Activated naive CD4-positive, alpha-beta T cell treated with anti-CD3 and anti-CD28 coated beads for 36 hours (primary cell): ENCODE measurements at regions not wholly inside any gene's neighbourhood (a gene's known extent, or its start where the extent isn't known, plus 50 kb on each side); places are given as distances from the start of the nearest gene placed in this dataset.
"Not testable (repeated sequence)": the region's sequence is repeated elsewhere in the genome, so short reads cannot be mapped to it uniquely, and the experiment has no call there.

Experiments
- CTCF ChIA-PET: fragments of 350-600 bp; sonication (Branson Sonifier 250); formaldehyde crosslinking; loops from one replicate; lab custom pipeline; 2021; ENCODE audit warnings: antibody characterized with exemption; lab: Charles Lee
- DNase-seq: peaks from one replicate; pipeline ENCODE4 v3.0.0-alpha.2; 2020
- H3K27ac Mint-ChIP-seq: one replicate; pipeline ENCODE4 v1.8.0; 2021; ENCODE audit warnings: mild to moderate bottlenecking, mixed read lengths
- H3K27me3 Mint-ChIP-seq: one replicate; pipeline ENCODE4 v1.8.0; 2021; ENCODE audit warnings: low read depth, mixed read lengths
- H3K36me3 Mint-ChIP-seq: one replicate; pipeline ENCODE4 v1.8.0; 2021; ENCODE audit warnings: low read depth, mixed read lengths
- H3K4me1 Mint-ChIP-seq: one replicate; pipeline ENCODE4 v1.8.0; 2021; ENCODE audit warnings: low read depth, mixed read lengths
- H3K4me3 Mint-ChIP-seq: one replicate; pipeline ENCODE4 v1.8.0; 2021; ENCODE audit warnings: mild to moderate bottlenecking, moderate library complexity, mixed read lengths
- H3K9me3 Mint-ChIP-seq: one replicate; pipeline ENCODE4 v1.8.0; 2021; ENCODE audit warnings: mixed read lengths
- intact Hi-C: fragments of 100-400 bp; cut with micrococcal nuclease; formaldehyde crosslinking; loops from one replicate; pipeline ENCODE4 v1.15.1; 2023

DNA sequence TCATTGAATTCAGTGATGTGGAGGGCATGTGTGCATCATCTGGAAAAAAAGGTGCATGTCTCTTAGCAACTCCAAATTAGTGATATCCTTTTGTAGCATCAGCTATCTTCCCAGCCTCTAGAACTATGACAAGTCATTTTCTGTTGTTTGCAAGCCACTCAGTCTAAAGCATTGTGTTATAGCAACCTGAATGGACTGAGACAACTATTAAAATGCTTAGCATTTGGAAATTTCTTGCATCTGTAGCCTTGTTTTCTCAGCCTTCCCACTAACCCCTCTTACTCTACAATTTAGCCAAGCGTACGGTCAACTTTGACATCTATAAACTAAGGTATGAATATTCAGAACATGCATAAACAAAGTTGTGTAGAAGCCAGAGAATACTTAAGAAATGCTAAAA is 777.1 kb upstream of the CDH18 start:
- H3K36me3 Mint-ChIP-seq, H3K4me1 Mint-ChIP-seq, CTCF ChIA-PET, DNase-seq, H3K4me3 Mint-ChIP-seq, H3K27ac Mint-ChIP-seq, intact Hi-C loops, H3K27me3 Mint-ChIP-seq, H3K9me3 Mint-ChIP-seq: not testable (repeated sequence)

DNA sequence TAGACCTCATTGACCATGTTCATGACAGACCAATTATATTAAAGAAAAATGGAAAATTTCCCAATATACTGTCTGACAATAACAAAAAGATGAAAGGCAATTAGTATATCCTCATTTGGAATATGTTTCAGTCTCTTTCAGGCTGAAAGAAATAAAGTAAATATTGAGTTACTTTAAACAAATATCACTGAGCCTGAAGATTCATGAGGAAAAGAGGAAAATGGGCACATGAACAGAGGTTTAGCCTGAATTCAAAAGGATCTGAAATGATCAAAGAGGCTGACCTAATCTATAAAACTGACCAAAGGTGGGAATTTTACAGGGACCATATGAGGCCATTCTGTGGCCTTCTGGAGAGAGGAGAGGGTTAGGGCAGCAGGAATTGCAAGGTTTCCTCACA is 771.5 kb upstream of the CDH18 start:
- H3K36me3 Mint-ChIP-seq, H3K27ac Mint-ChIP-seq, DNase-seq, H3K4me3 Mint-ChIP-seq, intact Hi-C loops, H3K4me1 Mint-ChIP-seq, H3K27me3 Mint-ChIP-seq, H3K9me3 Mint-ChIP-seq, CTCF ChIA-PET: not testable (repeated sequence)

DNA sequence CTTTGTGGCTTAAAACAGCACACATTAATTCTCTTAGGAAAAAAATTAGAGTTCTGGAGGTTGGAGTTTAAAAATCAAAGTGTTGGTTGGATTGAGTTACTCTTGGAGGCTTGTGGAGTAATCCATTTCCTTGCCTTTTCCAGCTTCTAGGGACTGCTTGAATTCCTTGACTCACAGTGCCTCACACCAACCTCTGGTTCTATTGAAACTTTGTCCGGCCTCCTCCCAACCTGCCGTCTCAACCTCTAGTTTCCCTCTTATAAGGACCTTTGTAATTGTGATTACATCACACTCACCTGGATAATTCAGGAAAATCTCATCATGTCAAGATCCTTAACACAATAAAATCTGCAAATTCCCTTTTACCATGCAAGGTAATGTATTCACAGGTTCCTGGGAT is 764.2 kb upstream of the CDH18 start:
- intact Hi-C loops, H3K9me3 Mint-ChIP-seq, CTCF ChIA-PET, H3K27ac Mint-ChIP-seq, H3K36me3 Mint-ChIP-seq, DNase-seq, H3K27me3 Mint-ChIP-seq, H3K4me1 Mint-ChIP-seq, H3K4me3 Mint-ChIP-seq: not testable (repeated sequence)

DNA sequence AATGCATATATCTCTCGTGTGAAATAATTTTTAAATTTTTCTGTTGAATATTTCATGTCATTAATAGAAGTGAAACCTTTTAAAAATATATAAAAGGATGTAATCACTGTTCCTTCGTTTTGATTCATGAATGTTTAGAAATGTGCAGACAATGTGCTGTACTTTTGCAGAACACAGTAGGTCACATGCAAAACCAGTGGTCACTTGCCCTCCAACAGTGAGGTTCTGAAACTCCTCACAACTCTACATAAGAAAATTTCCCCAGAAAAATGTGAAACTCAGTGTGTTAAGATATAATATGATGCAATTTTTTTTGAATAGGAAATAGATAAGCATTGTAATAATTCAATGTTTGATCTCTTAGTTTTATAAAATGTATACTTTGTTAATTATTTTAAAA is 747.7 kb upstream of the CDH18 start:
- H3K27me3 Mint-ChIP-seq, H3K4me1 Mint-ChIP-seq, H3K27ac Mint-ChIP-seq, H3K4me3 Mint-ChIP-seq, CTCF ChIA-PET, intact Hi-C loops, H3K9me3 Mint-ChIP-seq, H3K36me3 Mint-ChIP-seq, DNase-seq: not testable (repeated sequence)

DNA sequence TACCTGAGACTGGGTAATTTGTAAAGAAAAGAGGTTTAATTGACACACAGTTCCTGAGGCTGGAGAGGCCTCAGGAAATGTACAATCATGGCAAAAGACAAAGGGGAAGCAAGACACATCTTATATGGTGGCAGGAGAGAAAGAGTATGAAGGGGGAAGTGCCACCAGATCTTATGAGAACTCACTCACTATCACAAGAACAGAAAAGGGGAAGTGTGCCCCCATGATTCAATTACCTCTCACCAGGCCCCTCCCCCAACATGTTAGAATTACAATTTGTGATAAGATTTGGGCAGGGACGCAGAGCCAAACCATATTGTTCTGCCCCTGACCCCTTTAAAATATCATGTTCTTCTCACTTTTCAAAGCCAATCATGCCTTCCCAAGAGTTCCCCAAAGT is 744.2 kb upstream of the CDH18 start:
- H3K4me1 Mint-ChIP-seq, H3K9me3 Mint-ChIP-seq, CTCF ChIA-PET, intact Hi-C loops, H3K4me3 Mint-ChIP-seq, H3K36me3 Mint-ChIP-seq, DNase-seq, H3K27me3 Mint-ChIP-seq, H3K27ac Mint-ChIP-seq: not testable (repeated sequence)

DNA sequence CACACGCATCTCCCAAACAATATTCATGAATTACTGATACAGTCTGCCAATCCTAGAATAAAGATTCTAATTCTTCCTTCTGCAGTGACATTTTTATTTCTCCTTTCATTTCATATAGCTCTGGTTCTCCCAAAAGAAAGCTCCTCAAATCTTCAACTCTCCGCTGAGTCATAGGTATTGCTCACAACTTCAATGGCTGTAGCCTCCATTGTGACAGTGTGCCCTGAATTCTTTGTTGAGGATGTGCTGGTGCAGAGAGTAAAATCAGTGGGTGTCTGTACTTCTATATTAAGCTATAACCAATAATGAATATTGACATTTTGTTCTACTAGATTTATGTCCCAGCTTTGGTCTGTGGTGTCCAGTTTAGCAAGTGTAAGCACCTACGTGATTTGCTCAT is 733.3 kb upstream of the CDH18 start:
- H3K36me3 Mint-ChIP-seq, CTCF ChIA-PET, intact Hi-C loops, H3K27ac Mint-ChIP-seq, H3K27me3 Mint-ChIP-seq, H3K4me1 Mint-ChIP-seq, DNase-seq, H3K9me3 Mint-ChIP-seq, H3K4me3 Mint-ChIP-seq: not testable (repeated sequence)

DNA sequence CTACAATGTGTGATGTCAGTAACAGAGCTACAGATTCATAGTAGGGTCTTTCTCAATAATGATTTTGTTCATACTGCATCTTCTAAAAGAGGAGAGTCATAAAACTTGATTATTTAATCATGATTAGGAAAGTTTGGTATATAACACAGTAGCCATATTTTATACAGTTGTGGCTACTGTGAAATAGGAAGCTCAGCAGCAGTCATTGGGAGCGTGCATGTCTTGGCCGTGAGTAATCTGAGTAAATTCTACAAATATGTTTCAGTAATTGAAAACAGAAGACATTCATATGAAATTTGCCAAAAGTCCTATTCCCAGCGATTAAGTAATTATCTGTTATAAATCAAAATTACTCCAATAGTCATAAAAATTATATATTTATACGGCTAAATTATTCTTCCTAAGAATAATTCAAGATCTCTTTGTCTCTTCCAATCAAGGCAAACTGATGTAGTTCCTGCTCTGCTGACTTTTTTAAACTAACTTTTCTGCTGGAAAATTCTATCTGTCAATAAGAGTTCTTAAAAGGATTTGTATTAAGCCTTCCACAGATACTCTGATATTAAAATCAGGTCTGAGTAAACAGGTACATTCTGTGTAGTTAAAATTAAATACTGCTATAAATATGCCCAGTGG is 723.6 kb upstream of the CDH18 start:
- H3K4me1 Mint-ChIP-seq, H3K36me3 Mint-ChIP-seq, H3K9me3 Mint-ChIP-seq, H3K4me3 Mint-ChIP-seq, H3K27ac Mint-ChIP-seq, CTCF ChIA-PET, H3K27me3 Mint-ChIP-seq, DNase-seq, intact Hi-C loops: not testable (repeated sequence)

DNA sequence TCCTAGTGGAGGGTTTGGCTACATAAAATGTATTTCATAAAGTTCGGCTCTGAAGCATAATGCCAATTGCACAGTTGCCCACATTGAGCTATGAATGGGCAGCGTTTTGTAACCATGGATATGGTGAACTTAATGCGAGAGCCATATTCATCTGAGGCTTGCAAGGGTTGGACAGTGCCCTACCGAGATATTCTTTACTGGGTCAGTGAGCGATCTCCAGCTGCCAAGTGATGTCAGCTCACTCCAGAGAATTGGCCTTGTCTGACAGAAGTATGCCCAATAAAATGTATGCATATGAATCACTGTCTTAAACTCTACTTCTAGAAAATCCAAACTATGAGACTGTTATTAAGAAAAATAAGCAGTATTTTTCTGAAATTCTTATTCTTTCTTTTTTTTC is 719.6 kb upstream of the CDH18 start:
- DNase-seq, H3K4me3 Mint-ChIP-seq, H3K36me3 Mint-ChIP-seq, CTCF ChIA-PET, intact Hi-C loops, H3K27ac Mint-ChIP-seq, H3K27me3 Mint-ChIP-seq, H3K4me1 Mint-ChIP-seq, H3K9me3 Mint-ChIP-seq: not testable (repeated sequence)

DNA sequence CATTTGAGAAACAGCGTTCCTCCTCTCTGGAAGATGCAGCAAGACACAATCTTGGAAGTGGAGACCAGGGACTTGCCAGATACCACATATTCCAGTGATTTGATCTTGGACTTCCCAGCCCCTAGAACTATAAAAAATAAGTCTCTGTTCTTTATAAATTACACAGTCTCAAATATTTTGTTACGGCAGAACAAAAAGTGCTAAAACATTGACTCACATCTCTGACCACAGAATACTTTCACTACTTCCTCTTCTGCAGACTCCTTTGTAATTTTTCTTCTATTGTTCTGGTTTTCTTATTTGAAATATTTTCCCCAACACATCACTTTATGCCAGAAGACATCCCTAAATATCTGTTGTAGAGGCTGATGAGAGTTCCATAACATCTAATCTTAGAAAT is 706.1 kb upstream of the CDH18 start:
- Mint-ChIP-seq H3K9me3 (peaks cover 2% of the 10 kb centered on the region), H3K27me3 (no peaks in the 10 kb centered on the region), H3K4me1 (no peaks in the 10 kb centered on the region), H3K36me3 (no peaks in the 10 kb centered on the region), H3K4me3 (no peak overlapping the region), H3K27ac (no peak overlapping the region)
- CTCF ChIA-PET, result no interaction called here
- intact Hi-C loops, result no loop called here
- no peak for DNase-seq

DNA sequence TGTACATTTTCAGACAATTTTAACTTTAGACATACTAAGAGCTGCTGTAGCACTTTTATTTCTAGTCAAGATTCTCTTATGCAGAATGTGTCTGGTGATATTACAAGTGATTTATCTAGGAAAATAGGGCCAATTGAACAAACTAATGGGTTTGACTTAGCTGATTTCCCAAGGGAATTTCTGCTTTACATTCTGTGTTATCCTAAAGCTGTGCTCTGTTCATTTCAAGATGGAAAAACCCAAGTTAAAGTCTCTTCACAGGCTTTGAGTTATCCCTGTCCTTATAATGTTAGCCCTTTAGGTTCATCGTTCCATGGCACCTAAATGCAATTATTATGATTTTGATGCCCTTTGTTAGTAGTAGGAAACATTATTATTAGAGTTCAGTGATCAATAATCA is 704.9 kb upstream of the CDH18 start:
- intact Hi-C loops, result no loop called here
- DNase-seq, result no peak
- H3K4me1 Mint-ChIP-seq, result no peaks in the 10 kb centered on the region
- H3K4me3 Mint-ChIP-seq, result no peak overlapping the region
- peaks cover 2% of the 10 kb centered on the region for H3K9me3 Mint-ChIP-seq
- no peaks in the 10 kb centered on the region for H3K27me3 Mint-ChIP-seq
- CTCF ChIA-PET, result no interaction called here
- no peaks in the 10 kb centered on the region for H3K36me3 Mint-ChIP-seq
- H3K27ac Mint-ChIP-seq, result no peak overlapping the region

DNA sequence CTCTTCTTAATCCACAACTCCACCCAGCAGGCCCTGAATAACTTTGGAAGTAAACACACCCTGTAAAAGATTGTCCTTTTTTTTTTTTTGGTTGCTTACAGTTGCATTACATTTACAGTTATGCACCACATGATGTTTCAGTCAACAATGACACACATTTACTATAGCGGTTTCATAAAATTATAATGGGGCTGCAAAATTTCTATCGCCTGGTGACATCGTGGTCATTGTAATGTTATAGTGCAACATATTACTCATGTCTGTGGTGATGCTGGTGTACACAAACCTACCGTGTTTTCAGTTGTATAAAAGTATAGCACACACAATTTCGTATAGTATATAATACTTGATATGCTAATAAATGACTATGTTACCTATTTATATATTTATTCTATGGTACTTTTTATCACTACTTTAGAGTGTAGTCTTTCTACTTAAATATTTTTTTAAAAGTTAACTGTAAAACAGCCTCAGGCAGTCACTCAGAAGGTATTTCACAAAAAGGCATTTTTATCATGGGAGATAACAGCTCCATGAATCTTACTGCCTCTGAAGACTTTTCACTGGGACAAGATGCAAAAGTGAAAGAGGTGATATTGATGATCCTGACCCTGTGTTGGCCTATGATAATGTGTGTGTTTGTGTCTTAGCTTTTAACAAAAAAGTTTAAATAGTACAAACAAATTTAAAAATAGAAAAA is 695.4 kb upstream of the CDH18 start:
- intact Hi-C loops, result no loop called here
- CTCF ChIA-PET, result no interaction called here
- no peak overlapping the region for H3K27ac Mint-ChIP-seq

DNA sequence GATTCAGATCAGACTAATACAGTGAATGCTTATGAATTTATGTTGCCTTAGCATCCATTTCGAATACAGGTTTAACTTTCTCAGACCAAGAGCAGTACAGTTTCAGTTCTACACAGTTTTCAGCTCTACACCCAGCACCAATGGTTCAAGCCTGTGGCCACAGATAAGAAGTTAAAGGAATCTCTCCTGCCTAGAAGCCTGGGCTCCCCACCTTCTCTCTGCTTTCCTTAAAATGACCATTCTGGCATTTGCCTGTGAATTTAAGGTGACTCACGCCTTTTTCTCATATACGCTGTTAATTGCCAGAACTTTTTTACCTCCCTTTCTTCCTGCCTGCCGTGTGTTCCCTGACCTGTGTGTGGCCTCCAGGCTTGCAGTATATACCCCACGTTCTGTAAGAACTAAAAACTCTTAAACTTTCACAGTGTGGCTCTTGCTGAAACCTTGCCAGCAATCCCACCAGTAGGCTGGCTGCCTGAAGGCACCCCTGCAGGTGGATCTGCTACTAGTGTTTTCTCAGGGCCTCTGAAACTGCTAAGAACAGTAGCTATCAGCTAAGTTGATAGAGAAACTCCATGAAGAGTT is 692.8 kb upstream of the CDH18 start:
- no peak for DNase-seq
- intact Hi-C loops, result no loop called here
- no peaks in the 10 kb centered on the region for H3K4me1 Mint-ChIP-seq
- H3K27me3 Mint-ChIP-seq, result no peaks in the 10 kb centered on the region
- no peak overlapping the region for H3K4me3 Mint-ChIP-seq
- CTCF ChIA-PET, result no interaction called here
- no peak overlapping the region for H3K27ac Mint-ChIP-seq
- peaks cover 3% of the 10 kb centered on the region for H3K9me3 Mint-ChIP-seq
- peaks cover 1% of the 10 kb centered on the region for H3K36me3 Mint-ChIP-seq

More for the DNA sequence above, 695.4 kb upstream of the CDH18 start:
- no peak overlapping the region for H3K4me3 Mint-ChIP-seq
- H3K9me3 Mint-ChIP-seq, result peaks cover 4% of the 10 kb centered on the region
- H3K27me3 Mint-ChIP-seq, result no peaks in the 10 kb centered on the region
- H3K4me1 Mint-ChIP-seq, result no peaks in the 10 kb centered on the region
- DNase-seq, result no peak
- H3K36me3 Mint-ChIP-seq, result peaks cover 1% of the 10 kb centered on the region

DNA sequence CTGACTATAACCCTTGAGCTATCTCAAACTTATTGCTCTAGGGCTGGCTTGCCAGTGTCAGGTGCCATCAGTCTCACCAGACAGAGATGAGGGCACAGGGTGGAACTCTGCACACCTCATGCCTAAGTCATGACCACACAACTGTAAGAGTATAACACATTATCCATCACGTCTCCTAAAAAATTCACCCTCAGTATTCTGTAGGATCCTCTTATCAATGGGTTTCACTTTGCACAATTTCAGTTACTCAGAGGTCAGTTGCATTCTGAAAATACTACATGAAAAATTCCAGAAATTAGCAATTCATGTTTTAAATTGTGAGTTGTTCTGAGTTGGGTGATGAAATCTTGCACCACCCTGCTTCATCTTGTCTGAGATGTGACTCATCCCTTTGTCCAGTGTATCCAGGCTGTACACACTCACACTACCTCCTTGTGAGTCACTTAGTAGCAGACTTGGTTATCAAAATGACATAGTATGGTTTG is 690.9 kb upstream of the CDH18 start:
- CTCF ChIA-PET, result no interaction called here
- intact Hi-C loops, result no loop called here
- Mint-ChIP-seq H3K9me3 (peaks cover 5% of the 10 kb centered on the region), H3K4me3 (no peak overlapping the region), H3K27me3 (no peaks in the 10 kb centered on the region), H3K36me3 (peaks cover 1% of the 10 kb centered on the region), H3K4me1 (no peaks in the 10 kb centered on the region), H3K27ac (no peak overlapping the region)
- DNase-seq, result peak; percentile 4
